A549 (cell line): ENCODE measurements at regions not wholly inside any gene's neighbourhood (a gene's known extent, or its start where the extent isn't known, plus 50 kb on each side); places are given as distances from the start of the nearest gene placed in this dataset.
"Not testable (repeated sequence)": the region's sequence is repeated elsewhere in the genome, so short reads cannot be mapped to it uniquely, and the experiment has no call there.

Experiments used
- ATAC-seq, 2 experiments: fragments of 200-7000 bp in 1 of 2; fragments of >200 bp in 1 of 2; cut with Nextera tagmentation in 1 of 2; cut with Tn5 transposase in 1 of 2; 3 replicates each; pipeline versions ENCODE4 v1.8.0 to v1.9.1; 2018 to 2020; ENCODE audit warnings: mild to moderate bottlenecking in 1 of 2, moderate library complexity in 1 of 2
- CTCF ChIA-PET: fragments of 300-600 bp; sonication (Branson Sonifier 250); formaldehyde crosslinking; extraction: SDS; loops from one replicate; lab custom pipeline; 2021; ENCODE audit warnings: antibody characterized with exemption, inconsistent platforms; lab: Yijun Ruan, JAX
- POLR2A ChIA-PET: fragments of 350-600 bp; formaldehyde crosslinking; extraction: SDS; loops from one replicate; lab custom pipeline; 2021; ENCODE audit warnings: antibody characterized with exemption, inconsistent platforms; lab: Yijun Ruan, JAX
- DNase-seq, 2 experiments: peaks; one replicate each; pipeline versions ENCODE4 v3.0.0 to v3.0.0-alpha.2; 2011 to 2016; ENCODE audit warnings: low read depth in 1 of 2, low spot score in 1 of 2
- FAIRE-seq: peaks from 2 replicates; lab custom pipeline; 2011; peaks lifted over from hg19 to GRCh38; lab: Jason Lieb, UNC
- H3K27ac ChIP-seq, 2 experiments: fragments of >200 bp; sonication (Bioruptor Twin); formaldehyde crosslinking; 3 replicates each; pipeline ENCODE4 v1.5.1; 2016 to 2017
- H3K4me1 ChIP-seq: fragments of >200 bp; sonication (Bioruptor Twin); formaldehyde crosslinking; 3 replicates; pipeline ENCODE4 v1.6.1; 2016
- H3K4me2 ChIP-seq: fragments of >200 bp; sonication (Bioruptor Twin); formaldehyde crosslinking; 3 replicates; pipeline ENCODE4 v1.6.1; 2016
- H3K4me3 ChIP-seq: fragments of >200 bp; sonication (Bioruptor Twin); formaldehyde crosslinking; 3 replicates; pipeline ENCODE4 v1.5.1; 2016
- H3K9me3 ChIP-seq: fragments of >200 bp; sonication (Bioruptor Twin); formaldehyde crosslinking; 3 replicates; pipeline ENCODE4 v1.6.1; 2016
- ATOH8 ChIP-seq: fragments of 250-450 bp; sonication (Bioruptor Pico); IDR thresholded peaks from 2 replicates; pipeline ENCODE4 v1.5.0; 2020; ENCODE audit warnings: low read depth, mild to moderate bottlenecking, moderate library complexity
- CEBPB ChIP-seq, 2 experiments: fragments of >200 bp in 1 of 2; sonication (Bioruptor Twin) in 1 of 2; formaldehyde crosslinking in 1 of 2; IDR thresholded peaks; 2 replicates each; pipeline ENCODE4 v1.6.1; 2012 to 2016
- EHF ChIP-seq: fragments of 250-450 bp; sonication (Bioruptor Pico); IDR thresholded peaks from 2 replicates; pipeline ENCODE4 v1.5.0; 2020; ENCODE audit warnings: mild to moderate bottlenecking
- EHMT2 ChIP-seq: fragments of 200-600 bp; sonication (generic); IDR thresholded peaks from 2 replicates; pipeline ENCODE4 v1.6.1; 2016; ENCODE audit warnings: antibody characterized with exemption, low read depth, mild to moderate bottlenecking, moderate library complexity
- ELK1 ChIP-seq: fragments of 150-350 bp; IDR thresholded peaks from 2 replicates; pipeline ENCODE4 v1.6.1; 2014; ENCODE audit warnings: low read depth, mild to moderate bottlenecking, low read length
- FOSB ChIP-seq: fragments of 250-450 bp; sonication (Bioruptor Pico); IDR thresholded peaks from 2 replicates; pipeline ENCODE4 v1.5.0; 2020; ENCODE audit warnings: mild to moderate bottlenecking, moderate library complexity
- FOXS1 ChIP-seq: fragments of 250-450 bp; sonication (Bioruptor Pico); IDR thresholded peaks from 2 replicates; pipeline ENCODE4 v1.5.0; 2020; ENCODE audit warnings: mild to moderate bottlenecking, moderate library complexity
- HDAC2 ChIP-seq: fragments of 200-600 bp; sonication (generic); IDR thresholded peaks from 2 replicates; pipeline ENCODE4 v1.6.1; 2016
- HOXA7 ChIP-seq: fragments of 250-450 bp; sonication (Bioruptor Pico); IDR thresholded peaks from 2 replicates; pipeline ENCODE4 v1.5.0; 2020; ENCODE audit warnings: mild to moderate bottlenecking, moderate library complexity
- HOXB13 ChIP-seq: fragments of 250-450 bp; sonication (Bioruptor Pico); IDR thresholded peaks from 2 replicates; pipeline ENCODE4 v1.5.0; 2020; ENCODE audit warnings: low read depth, mild to moderate bottlenecking, moderate library complexity
- HOXB5 ChIP-seq: fragments of 250-450 bp; sonication (Bioruptor Pico); IDR thresholded peaks from 2 replicates; pipeline ENCODE4 v1.5.0; 2020; ENCODE audit warnings: mild to moderate bottlenecking, moderate library complexity
- JUNB ChIP-seq: fragments of >200 bp; sonication (Bioruptor Twin); formaldehyde crosslinking; IDR thresholded peaks from 2 replicates; pipeline ENCODE4 v1.6.1; 2016
- KDM5A ChIP-seq: fragments of 200-600 bp; sonication (generic); IDR thresholded peaks from 2 replicates; pipeline ENCODE4 v1.6.1; 2016; ENCODE audit warnings: antibody characterized with exemption, mild to moderate bottlenecking
- MAFK ChIP-seq: fragments of 450-650 bp; IDR thresholded peaks from 2 replicates; pipeline ENCODE4 v1.6.1; 2014; ENCODE audit not compliant: partially characterized antibody
- MAX ChIP-seq: IDR thresholded peaks from 2 replicates; pipeline ENCODE4 v1.6.1; 2012
- NFE2L2 ChIP-seq: fragments of 150-350 bp; conservative IDR thresholded peaks from 2 replicates; pipeline ENCODE4 v1.6.1; 2014; ENCODE audit warnings: low read length
- PHF8 ChIP-seq: fragments of 200-600 bp; sonication (generic); IDR thresholded peaks from 2 replicates; pipeline ENCODE4 v1.6.1; 2016; ENCODE audit warnings: low read depth, mild to moderate bottlenecking, antibody characterized with exemption, moderate library complexity, borderline replicate concordance
- POLR2A ChIP-seq: IDR thresholded peaks from 2 replicates; pipeline ENCODE4 v1.6.1; 2012; ENCODE audit warnings: mild to moderate bottlenecking, low read length
- POLR2AphosphoS2 ChIP-seq: conservative IDR thresholded peaks from 2 replicates; pipeline ENCODE4 v1.6.1; 2012; ENCODE audit warnings: low read length, improper control_type of control experiment, inconsistent platforms
- RARB ChIP-seq: fragments of 250-450 bp; sonication (Bioruptor Pico); IDR thresholded peaks from 2 replicates; pipeline ENCODE4 v1.8.0; 2021; ENCODE audit warnings: mild to moderate bottlenecking, moderate library complexity
- REST ChIP-seq: fragments of 200-600 bp; sonication (generic); IDR thresholded peaks from 2 replicates; pipeline ENCODE4 v1.6.1; 2016; ENCODE audit warnings: antibody characterized with exemption, mild to moderate bottlenecking, moderate library complexity
- TFCP2L1 ChIP-seq: fragments of 250-450 bp; sonication (Bioruptor Pico); IDR thresholded peaks from 2 replicates; pipeline ENCODE4 v1.5.0; 2021; ENCODE audit warnings: mild to moderate bottlenecking
- USF2 ChIP-seq: fragments of 450-650 bp; IDR thresholded peaks from 2 replicates; pipeline ENCODE4 v1.6.1; 2014; ENCODE audit warnings: antibody characterized with exemption
- WGBS: methylation state at CpG from one replicate; pipeline ENCODE4 v1.1.6; 2017; ENCODE audit errors: missing lambda C conversion rate; 5-methylcytosine and 5-hydroxymethylcytosine counted together
- TF ChIP-seq, protein P1 (sequence below): IDR thresholded peaks from 2 replicates; pipeline ENCODE4 v1.6.1; 2012; ENCODE audit warnings: low read depth, borderline replicate concordance
- TF ChIP-seq, protein P2 (sequence below): fragments of 250-450 bp; sonication (Bioruptor Pico); IDR thresholded peaks from 2 replicates; pipeline ENCODE4 v1.5.0; 2021; ENCODE audit warnings: mild to moderate bottlenecking, moderate library complexity, borderline replicate concordance
- TF ChIP-seq, protein P3 (sequence below): fragments of >200 bp; sonication (Bioruptor Twin); formaldehyde crosslinking; IDR thresholded peaks from 2 replicates; pipeline ENCODE4 v1.6.1; 2016

DNA sequence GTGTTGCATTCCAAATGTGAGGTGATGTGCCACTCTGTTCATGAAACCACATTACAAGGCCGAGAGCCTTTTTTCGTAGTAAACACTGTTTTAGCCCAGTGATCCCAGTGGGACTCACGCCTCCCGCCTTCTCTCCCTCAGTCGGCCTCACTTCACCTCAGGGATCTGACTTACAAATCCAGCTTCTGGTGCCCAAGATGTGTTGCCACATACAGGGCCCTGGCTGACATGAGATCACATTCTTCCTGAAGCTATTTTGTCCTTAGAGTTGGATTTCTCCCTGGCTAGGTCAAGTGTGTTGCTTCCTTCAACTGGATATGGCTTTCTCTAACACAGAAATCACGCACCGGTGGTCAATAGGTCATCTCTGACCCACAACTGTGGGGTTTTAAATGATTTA is 354.7 kb downstream of the FBXW7 start:
- ChIA-PET CTCF (no interaction called here), POLR2A (no interaction called here)
- Histone ChIP-seq H3K4me2 (no peak overlapping the region), H3K4me3 (no peak overlapping the region), H3K4me1 (no peaks in the 10 kb centered on the region), H3K27ac (no peak overlapping the region), H3K9me3 (no peaks in the 10 kb centered on the region)
- WGBS, result 77% methylated on average over 7 of the region's 7 CpGs
- ATAC-seq (no peak), DNase-seq (no peak), FAIRE-seq (no peak)
- TF ChIP-seq KDM5A, result no peak
- no peak for TF ChIP-seq FOXS1 (CRISPR knock-in tag)
- no peak for TF ChIP-seq PHF8
- no peak for TF ChIP-seq POLR2AphosphoS2
- no peak for TF ChIP-seq USF2
- TF ChIP-seq, protein P1, sequence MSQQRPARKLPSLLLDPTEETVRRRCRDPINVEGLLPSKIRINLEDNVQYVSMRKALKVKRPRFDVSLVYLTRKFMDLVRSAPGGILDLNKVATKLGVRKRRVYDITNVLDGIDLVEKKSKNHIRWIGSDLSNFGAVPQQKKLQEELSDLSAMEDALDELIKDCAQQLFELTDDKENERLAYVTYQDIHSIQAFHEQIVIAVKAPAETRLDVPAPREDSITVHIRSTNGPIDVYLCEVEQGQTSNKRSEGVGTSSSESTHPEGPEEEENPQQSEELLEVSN, result no peak
- no peak for TF ChIP-seq REST
- TF ChIP-seq EHMT2, result no peak
- TF ChIP-seq HDAC2, result no peak
- TF ChIP-seq POLR2A, result no peak
- TF ChIP-seq, protein P2, sequence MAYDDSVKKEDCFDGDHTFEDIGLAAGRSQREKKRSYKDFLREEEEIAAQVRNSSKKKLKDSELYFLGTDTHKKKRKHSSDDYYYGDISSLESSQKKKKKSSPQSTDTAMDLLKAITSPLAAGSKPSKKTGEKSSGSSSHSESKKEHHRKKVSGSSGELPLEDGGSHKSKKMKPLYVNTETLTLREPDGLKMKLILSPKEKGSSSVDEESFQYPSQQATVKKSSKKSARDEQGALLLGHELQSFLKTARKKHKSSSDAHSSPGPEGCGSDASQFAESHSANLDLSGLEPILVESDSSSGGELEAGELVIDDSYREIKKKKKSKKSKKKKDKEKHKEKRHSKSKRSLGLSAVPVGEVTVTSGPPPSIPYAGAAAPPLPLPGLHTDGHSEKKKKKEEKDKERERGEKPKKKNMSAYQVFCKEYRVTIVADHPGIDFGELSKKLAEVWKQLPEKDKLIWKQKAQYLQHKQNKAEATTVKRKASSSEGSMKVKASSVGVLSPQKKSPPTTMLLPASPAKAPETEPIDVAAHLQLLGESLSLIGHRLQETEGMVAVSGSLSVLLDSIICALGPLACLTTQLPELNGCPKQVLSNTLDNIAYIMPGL (CRISPR knock-in tag), result no peak
- TF ChIP-seq ATOH8 (CRISPR knock-in tag), result no peak
- no peak for TF ChIP-seq MAFK
- no peak for TF ChIP-seq RARB (CRISPR knock-in tag)
- no peak for TF ChIP-seq ELK1
- no peak for TF ChIP-seq TFCP2L1 (CRISPR knock-in tag)

DNA sequence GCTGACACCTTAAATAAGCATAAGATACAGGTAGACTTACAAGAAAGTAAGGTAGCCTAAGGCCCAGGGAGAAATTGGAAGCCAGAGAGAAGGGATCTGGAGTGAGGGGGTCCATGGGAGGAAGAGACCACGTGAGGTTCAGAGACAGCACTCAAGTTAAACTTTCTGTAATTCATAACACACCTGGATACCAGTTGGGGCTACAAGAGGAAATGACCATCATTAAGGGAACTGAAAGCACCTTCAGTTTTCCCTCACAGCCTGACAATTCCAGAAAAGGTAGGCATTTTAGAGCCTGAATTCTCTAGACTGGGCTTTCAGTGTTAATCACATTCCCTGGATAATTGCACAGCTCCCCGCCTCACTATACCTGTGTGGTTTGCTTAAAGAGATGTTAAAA is 355.5 kb downstream of the FBXW7 start:
- ATAC-seq (no peak), DNase-seq (no peak), FAIRE-seq (no peak)
- CTCF ChIA-PET, result no interaction called here
- H3K27ac ChIP-seq, result no peak overlapping the region
- no peaks in the 10 kb centered on the region for H3K4me1 ChIP-seq
- H3K9me3 ChIP-seq, result no peaks in the 10 kb centered on the region
- no peak overlapping the region for H3K4me3 ChIP-seq
- no peak overlapping the region for H3K4me2 ChIP-seq
- TF ChIP-seq USF2 (no peak), HOXB5 (no peak), JUNB (no peak), FOSB (no peak), EHF (no peak), NFE2L2 (no peak), EHMT2 (no peak), HOXB13 (CRISPR knock-in tag) (no peak), MAFK (no peak), HOXA7 (no peak), MAX (no peak), CEBPB (IDR thresholded peaks at IDR 0.05) (no peak)
- TF ChIP-seq, protein P3, sequence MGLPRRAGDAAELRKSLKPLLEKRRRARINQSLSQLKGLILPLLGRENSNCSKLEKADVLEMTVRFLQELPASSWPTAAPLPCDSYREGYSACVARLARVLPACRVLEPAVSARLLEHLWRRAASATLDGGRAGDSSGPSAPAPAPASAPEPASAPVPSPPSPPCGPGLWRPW, result no peak
- 35% methylated on average over 2 of the region's 2 CpGs for WGBS
- POLR2A ChIA-PET, result no interaction called here

- DNase-seq, H3K4me3 ChIP-seq, CTCF ChIA-PET, H3K27ac ChIP-seq, FAIRE-seq, H3K4me1 ChIP-seq, ATAC-seq, H3K9me3 ChIP-seq, H3K4me2 ChIP-seq, POLR2A ChIA-PET: not testable (repeated sequence)
These were observed 358.4 kb downstream of the FBXW7 start for GRCh38 chr4:152177538-152177937.
